DOHH2 (cell line): ENCODE measurements at regions not wholly inside any gene's neighbourhood (a gene's known extent, or its start where the extent isn't known, plus 50 kb on each side); places are given as distances from the start of the nearest gene placed in this dataset.

ENCODE experiments used
- EZH2phosphoT487 ChIP-seq: fragments of 200-600 bp; sonication (generic); IDR thresholded peaks from 2 replicates; pipeline ENCODE4 v1.6.1; 2017; ENCODE audit warnings: borderline replicate concordance, mild to moderate bottlenecking, antibody characterized with exemption, low read length, moderate library complexity, mixed read lengths
- TF ChIP-seq, protein P1 (sequence below): fragments of 200-600 bp; sonication (generic); IDR thresholded peaks from one replicate; pipeline ENCODE4 v1.5.1; 2014; ENCODE audit warnings: antibody characterized with exemption, mild to moderate bottlenecking, low read depth, low read length; ENCODE audit not compliant: poor library complexity, severe bottlenecking

DNA sequence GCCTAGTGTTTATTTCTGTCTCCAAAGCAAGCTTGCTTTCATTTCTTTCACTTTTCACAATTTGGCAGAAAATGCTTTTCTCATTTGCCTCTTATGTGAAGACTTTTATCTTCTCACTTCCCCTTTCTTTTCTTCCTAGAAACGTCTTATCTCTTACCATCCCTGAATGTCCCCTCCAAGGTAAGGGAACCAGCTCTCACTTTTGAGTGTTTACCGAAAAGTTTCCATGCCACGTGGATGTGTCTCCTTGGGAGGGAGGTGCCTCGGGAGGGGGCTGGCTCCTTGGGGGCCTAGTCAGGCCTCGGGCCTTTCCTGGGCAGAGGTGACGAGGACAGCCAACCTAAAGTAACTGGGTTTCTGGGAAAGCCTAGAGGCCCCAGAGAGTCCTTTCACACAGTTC lies 127.4 kb downstream of the CD24 start:
- no peak for TF ChIP-seq EZH2phosphoT487
- TF ChIP-seq, protein P1, sequence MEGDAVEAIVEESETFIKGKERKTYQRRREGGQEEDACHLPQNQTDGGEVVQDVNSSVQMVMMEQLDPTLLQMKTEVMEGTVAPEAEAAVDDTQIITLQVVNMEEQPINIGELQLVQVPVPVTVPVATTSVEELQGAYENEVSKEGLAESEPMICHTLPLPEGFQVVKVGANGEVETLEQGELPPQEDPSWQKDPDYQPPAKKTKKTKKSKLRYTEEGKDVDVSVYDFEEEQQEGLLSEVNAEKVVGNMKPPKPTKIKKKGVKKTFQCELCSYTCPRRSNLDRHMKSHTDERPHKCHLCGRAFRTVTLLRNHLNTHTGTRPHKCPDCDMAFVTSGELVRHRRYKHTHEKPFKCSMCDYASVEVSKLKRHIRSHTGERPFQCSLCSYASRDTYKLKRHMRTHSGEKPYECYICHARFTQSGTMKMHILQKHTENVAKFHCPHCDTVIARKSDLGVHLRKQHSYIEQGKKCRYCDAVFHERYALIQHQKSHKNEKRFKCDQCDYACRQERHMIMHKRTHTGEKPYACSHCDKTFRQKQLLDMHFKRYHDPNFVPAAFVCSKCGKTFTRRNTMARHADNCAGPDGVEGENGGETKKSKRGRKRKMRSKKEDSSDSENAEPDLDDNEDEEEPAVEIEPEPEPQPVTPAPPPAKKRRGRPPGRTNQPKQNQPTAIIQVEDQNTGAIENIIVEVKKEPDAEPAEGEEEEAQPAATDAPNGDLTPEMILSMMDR = no peak
